ENCODE measurements at regions not wholly inside any gene's neighbourhood (a gene's known extent, or its start where the extent isn't known, plus 50 kb on each side); places are given as distances from the start of the nearest gene placed in this dataset.

DNA sequence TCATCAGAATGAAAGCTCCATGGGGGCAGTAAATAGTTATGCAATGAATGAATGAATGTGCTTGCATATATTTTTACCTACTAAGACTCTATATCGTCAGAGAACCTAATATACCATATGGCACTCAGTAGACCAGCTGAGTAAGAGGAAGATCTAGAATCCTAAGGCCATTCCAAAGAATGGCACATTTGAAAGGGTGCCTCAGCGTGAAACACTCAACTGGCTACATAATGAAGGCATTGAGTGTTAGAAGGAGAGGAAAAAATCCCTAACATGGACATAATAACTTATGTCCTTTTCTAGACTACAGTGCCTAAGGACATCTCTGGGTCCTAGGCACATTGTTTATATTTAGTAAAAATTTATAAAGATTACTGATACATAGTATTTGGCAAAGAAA, 61.7 kb upstream of the ARID2 start:
- TF ChIP-seq CTCF (IDR thresholded peaks at IDR 0.05; ENCODE audit: insufficient read depth, low read length): no peak
- no peak for TF ChIP-seq POLR2AphosphoS5 (IDR thresholded peaks at IDR 0.05; ENCODE audit: low read depth)
- no peak for TF ChIP-seq REST (IDR thresholded peaks at IDR 0.05; ENCODE audit: insufficient replicate concordance, low read depth)

Data from HL-60 (cell line).